ENCODE measurements at regions not wholly inside any gene's neighbourhood (a gene's known extent, or its start where the extent isn't known, plus 50 kb on each side); places are given as distances from the start of the nearest gene placed in this dataset.
"Not testable (repeated sequence)": the region's sequence is repeated elsewhere in the genome, so short reads cannot be mapped to it uniquely, and the experiment has no call there.

DNA sequence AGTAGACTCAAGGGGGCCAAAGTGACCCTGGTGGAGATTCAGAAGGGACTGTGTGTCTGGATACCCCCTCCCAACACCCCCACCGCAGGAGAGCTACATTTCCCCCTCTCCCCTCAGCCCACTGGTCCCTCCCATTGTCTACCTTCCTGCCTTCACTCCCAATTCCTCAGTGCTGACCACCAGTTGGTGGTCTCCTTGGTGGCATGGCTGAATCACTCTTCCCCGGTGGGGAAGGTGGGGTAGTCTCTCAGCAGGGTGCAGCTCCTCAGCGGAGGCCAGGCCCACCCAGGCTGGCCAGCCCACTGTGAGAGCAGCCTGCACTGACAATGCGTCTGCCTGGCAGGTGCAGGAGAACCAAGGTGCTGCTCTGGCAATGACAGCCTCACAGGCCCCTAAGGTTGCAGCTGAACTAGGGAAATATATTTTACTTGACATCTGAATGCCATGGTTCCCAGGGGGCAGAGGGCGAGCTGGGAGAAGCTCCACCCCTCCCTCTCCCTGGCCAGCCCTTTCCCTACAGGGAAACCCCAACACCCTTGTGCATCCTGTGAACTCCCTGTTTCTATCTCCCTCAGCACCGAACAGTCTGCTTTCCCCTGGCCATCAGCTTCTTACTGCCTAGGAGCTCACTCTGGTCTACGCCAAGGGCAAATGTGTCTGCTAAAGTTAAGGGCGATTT lies 62.6 kb upstream of the PAX8 start:
- no peak for DNase-seq (ENCODE audit: low read depth)

DNA sequence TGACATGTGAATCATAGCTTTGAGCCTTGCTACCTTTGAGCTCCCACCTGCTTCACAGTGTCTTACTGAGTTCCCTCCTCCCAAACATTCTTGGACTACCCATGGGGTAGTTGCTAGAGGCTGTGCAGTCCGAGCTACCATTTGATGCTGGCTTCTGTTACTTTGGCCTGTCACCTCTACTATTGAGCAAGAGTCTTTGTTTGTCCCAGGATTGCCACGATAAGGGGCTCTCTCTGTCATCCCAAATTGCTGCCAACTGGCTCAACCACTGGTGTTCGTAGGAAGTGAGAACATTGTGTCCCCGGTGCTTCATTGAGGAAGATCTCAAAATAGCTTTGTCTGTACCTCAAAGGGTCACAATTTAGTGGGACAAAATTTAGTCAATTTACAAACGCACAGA lies 59.1 kb upstream of the PAX8 start:
- DNase-seq (ENCODE audit: low read depth) = no peak

DNA sequence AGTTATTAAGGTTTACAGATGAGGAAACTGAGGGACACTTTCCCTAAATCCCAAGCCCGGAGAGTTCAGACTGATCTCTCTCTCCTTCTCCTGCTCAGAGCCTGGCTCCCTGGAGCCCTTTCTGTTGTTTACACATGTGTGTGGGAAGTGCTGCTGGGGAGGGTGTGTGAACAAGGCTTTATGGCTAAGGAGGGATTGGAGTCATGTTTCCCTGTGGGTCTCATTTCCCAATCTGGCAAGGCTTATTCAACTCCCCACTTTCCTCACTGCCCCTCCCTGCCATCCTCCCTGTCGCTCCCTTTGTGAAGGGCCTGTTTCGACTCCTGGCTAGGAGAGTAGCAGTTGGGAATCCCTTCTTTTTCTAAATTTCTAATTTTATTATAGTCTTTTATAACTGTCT lies 57.3 kb upstream of the PAX8 start:
- DNase-seq (ENCODE audit: low read depth) = peak; percentile 50

DNA sequence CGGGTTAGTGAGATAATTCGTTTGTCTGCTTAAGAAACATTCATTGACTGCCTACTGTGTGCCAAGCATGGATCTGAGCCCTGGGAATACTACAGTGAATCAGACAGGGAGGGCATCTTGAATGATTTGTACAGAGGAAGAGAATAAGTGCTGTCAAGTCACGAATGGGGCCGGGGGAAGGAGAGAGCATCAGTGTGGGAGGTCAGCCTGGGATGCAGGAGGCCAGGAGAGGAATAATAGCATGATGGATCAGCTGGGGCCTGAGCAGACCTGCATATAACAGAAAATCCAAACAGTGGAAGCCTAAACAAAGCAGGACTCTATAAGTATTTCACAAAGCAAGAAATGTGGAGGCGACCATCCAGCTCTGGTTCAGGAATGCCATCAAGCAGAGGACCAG lies 55.4 kb upstream of the PAX8 start:
- no peak for DNase-seq (ENCODE audit: low read depth)

- DNase-seq (ENCODE audit: low read depth) = not testable (repeated sequence)
Measured at GRCh38 chr2:113333735-113334134, 55.0 kb upstream of the PAX8 start.

DNA sequence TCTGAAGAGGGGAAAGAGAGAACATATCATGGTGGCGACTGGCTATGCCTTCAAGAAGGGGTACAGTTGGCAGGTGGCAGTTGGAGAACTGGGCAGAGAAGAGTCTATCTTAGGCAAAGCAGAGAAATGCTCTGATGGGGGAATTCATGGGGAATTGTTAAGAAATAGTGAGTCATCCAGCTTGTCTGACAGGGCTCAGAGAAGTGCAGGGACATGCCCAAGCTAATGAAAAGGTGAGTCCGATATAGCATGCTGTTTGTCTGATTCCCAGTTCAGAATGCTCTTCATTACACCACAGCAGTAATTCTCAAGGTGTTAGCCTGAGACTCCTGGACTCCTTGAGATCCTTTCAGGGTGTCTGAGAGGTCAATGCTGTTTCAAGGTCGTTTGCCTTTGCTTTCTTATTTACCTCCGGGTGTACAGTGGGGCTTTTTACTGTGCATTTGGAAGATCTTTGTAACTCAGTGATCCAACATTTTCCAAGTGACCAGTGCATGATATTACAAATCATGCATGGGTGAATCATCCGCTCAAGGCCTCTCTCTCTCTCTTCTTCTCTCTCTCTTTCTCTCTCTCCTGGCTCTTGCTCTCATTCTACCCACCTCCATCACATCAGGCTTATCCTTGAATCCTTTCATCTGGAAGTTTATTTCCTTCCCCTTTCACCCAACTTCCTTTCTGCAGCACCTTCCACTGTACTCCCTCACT lies 51.5 kb upstream of the PAX8 start:
- peak; percentile 70 for DNase-seq (ENCODE audit: low read depth)

GRCh38 chr2:113328973-113329372 lies 50.3 kb upstream of the PAX8 start:
- peak; percentile 82 for DNase-seq (ENCODE audit: low read depth)

DNA sequence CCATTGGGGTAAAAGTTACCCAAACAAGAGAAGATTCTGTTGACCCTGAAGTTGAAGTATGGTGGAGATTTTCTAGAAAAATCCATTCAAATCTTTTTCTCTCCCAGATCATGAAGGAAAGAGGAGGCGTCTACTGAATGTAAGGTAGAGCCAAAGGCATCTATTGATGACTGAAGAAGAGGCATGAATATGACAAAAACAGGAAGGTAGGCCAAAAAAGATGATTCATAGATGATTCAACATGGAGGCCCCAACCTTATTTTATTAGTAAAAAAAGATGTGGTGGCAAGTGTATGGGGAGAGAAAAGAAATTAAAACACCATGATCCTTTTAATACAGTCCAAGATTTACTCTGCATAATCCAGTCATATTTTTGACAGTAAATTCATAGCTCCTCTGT lies 49.9 kb upstream of the PAX8 start:
- DNase-seq (ENCODE audit: low read depth) = peak; percentile 84
